ENCODE measurements at regions not wholly inside any gene's neighbourhood (a gene's known extent, or its start where the extent isn't known, plus 50 kb on each side); places are given as distances from the start of the nearest gene placed in this dataset.

DNA sequence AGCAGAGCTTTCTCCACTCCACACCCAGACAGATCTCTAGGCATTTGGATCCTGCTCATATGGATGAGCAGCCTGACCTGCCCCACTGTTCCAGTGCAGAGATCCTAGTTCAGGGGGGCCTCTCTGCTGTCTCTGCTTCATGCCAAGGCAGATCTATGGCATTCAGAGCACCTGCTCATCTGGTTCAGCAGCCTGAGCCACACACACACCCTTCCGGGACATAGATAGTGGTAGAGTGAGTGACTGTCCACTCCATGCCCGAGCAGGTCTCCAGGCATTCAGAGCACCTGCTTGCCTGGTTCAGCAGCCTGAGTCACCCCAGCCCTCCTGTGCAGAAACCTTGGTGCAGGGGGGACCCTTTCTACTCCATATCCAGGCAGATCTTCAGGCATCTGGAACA lies 54.3 kb upstream of the ZNF800 start:
- no peak overlapping the region for H3K27ac ChIP-seq (ENCODE audit: low read depth, low read length, poor library complexity, severe bottlenecking)
- H3K79me2 ChIP-seq (ENCODE audit: insufficient read depth, low read length) = no peaks in the 10 kb centered on the region
- no peak for TF ChIP-seq EZH2 (IDR thresholded peaks at IDR 0.05; ENCODE audit: borderline replicate concordance, low read length)
- TF ChIP-seq, protein P1, sequence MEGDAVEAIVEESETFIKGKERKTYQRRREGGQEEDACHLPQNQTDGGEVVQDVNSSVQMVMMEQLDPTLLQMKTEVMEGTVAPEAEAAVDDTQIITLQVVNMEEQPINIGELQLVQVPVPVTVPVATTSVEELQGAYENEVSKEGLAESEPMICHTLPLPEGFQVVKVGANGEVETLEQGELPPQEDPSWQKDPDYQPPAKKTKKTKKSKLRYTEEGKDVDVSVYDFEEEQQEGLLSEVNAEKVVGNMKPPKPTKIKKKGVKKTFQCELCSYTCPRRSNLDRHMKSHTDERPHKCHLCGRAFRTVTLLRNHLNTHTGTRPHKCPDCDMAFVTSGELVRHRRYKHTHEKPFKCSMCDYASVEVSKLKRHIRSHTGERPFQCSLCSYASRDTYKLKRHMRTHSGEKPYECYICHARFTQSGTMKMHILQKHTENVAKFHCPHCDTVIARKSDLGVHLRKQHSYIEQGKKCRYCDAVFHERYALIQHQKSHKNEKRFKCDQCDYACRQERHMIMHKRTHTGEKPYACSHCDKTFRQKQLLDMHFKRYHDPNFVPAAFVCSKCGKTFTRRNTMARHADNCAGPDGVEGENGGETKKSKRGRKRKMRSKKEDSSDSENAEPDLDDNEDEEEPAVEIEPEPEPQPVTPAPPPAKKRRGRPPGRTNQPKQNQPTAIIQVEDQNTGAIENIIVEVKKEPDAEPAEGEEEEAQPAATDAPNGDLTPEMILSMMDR (IDR thresholded peaks at IDR 0.05; ENCODE audit: low read length) = no peak
- no peaks in the 10 kb centered on the region for H3K4me1 ChIP-seq (ENCODE audit: insufficient read depth, low read length, severe bottlenecking)
- no peaks in the 10 kb centered on the region; the same call in 1 of the 2 replicates for H3K27me3 ChIP-seq (ENCODE audit: insufficient read depth, low read length)
- H3K9me3 ChIP-seq (ENCODE audit: low read length) = 0 out of 2 replicates have a peak, but pooled peaks cover 2% of the 10 kb centered on the region
- H3K4me3 ChIP-seq (ENCODE audit: low read depth, low read length, poor library complexity, severe bottlenecking) = no peak overlapping the region
- H4K20me1 ChIP-seq (ENCODE audit: insufficient read depth, low read length) = no peaks in the 10 kb centered on the region
- H3K9me2 ChIP-seq (ENCODE audit: low read depth, low read length) = no peaks in the 10 kb centered on the region
- no peaks in the 10 kb centered on the region for H3K36me3 ChIP-seq (ENCODE audit: insufficient read depth, low read length)
- H2AFZ ChIP-seq (ENCODE audit: low read length) = no peak overlapping the region
- no peak overlapping the region for H3K4me2 ChIP-seq (ENCODE audit: low read length)
- H3K9ac ChIP-seq (ENCODE audit: low read length) = no peak overlapping the region
- H3F3A ChIP-seq (ENCODE audit: insufficient read depth, low read length) = no peaks in the 10 kb centered on the region

Measured in OCI-LY1 (cell line).